Pancreas (tissue), 10 donors: ENCODE measurements at regions not wholly inside any gene's neighbourhood (a gene's known extent, or its start where the extent isn't known, plus 50 kb on each side); places are given as distances from the start of the nearest gene placed in this dataset.
A peak's percentile ranks its signal among the peaks of the same experiment; 100 is the strongest.
"Not testable (repeated sequence)": the region's sequence is repeated elsewhere in the genome, so short reads cannot be mapped to it uniquely, and the experiment has no call there.

ENCODE experiments used
- ATAC-seq, 4 donors: fragments of 200-7000 bp; cut with Tn5 transposase; one replicate each; pipeline versions ENCODE4 v1.8.0 to v1.9.1; 2020; ENCODE audit warnings: mild to moderate bottlenecking in 4 of 4, moderate library complexity in 4 of 4
- DNase-seq, 6 donors: peaks; one replicate each; pipeline ENCODE4 v3.0.0-alpha.2; 2020
- FAIRE-seq: peaks from 2 replicates; lab custom pipeline; 2012; peaks lifted over from hg19 to GRCh38; lab: Jason Lieb, UNC
- H3K27ac ChIP-seq, 4 donors: fragments of 200-600 bp; sonication (generic); 1 replicate in 3 of 4; 2 replicates in 1 of 4; pipeline versions ENCODE4 v1.5.0 to v1.8.0; 2020
- H3K27me3 ChIP-seq, 4 donors: fragments of 200-600 bp; one replicate each; pipeline ENCODE4 v1.8.0; 2021
- H3K36me3 ChIP-seq, 3 donors: fragments of 200-600 bp; sonication (generic) in 1 of 3; one replicate each; pipeline versions ENCODE4 v1.5.0 to v1.8.0; 2020 to 2021
- H3K4me1 ChIP-seq, 3 donors: fragments of 200-600 bp; one replicate each; pipeline ENCODE4 v1.8.0; 2021
- H3K4me3 ChIP-seq, 4 donors: fragments of 200-600 bp; sonication (generic) in 2 of 4; one replicate each; pipeline versions ENCODE4 v1.5.0 to v1.8.0; 2020 to 2021
- H3K9me3 ChIP-seq, 4 donors: fragments of 200-600 bp; one replicate each; pipeline ENCODE4 v1.8.0; 2021
- CTCF ChIP-seq, 4 donors: fragments of 200-600 bp; sonication (generic) in 3 of 4; IDR thresholded peaks; one replicate each; pipeline versions ENCODE4 v1.5.0 to v1.8.0; 2021; ENCODE audit warnings: antibody characterized with exemption in 4 of 4
- WGBS, 2 donors: extraction: QIAGEN DNeasy Blood & Tissue Kit; methylation state at CpG; one replicate each; pipeline ENCODE4 v1.1.7; 2013; 5-methylcytosine and 5-hydroxymethylcytosine counted together
- intact Hi-C, 3 donors: fragments of 100-400 bp; cut with DNase I; formaldehyde crosslinking; loops; one replicate each; pipeline versions ENCODE4 v1.11.1 to v1.14.2; 2022
- donor health status: healthy with polysubstance abuse.
- donor health status: DM: no; HTN: no; CAD: no; lungs with moderate emphysema.
- donor health status: DM: no; HTN: no; CAD: no.
- donor health status: control.
- donor health status: control.
- donor health status: Bipolar disorder and iron deficiency.
- donor health status: DM: yes; HTN: yes; CAD: no.
- donor health status: DM: no; HTN: no; CAD: no.
- donor health status: DM: no; HTN: no; CAD: no.
- donor health status: DM: yes; HTN: yes; CAD: no.

GRCh38 chr1:234913771-234914170 is 214.9 kb downstream of the TOMM20 start:
- Histone ChIP-seq H3K27ac (no peak overlapping the region), H3K4me3 (no peak overlapping the region), H3K9me3 (no peaks in the 10 kb centered on the region), H3K27me3 (no peaks in the 10 kb centered on the region), H3K36me3 (no peaks in the 10 kb centered on the region), H3K4me1 (peaks cover 22 to 49% (median 40%) of the 10 kb centered on the region in 3 donors)
- no peak for FAIRE-seq
- intact Hi-C loops, result no loop called here
- no peak for TF ChIP-seq CTCF (IDR thresholded peaks at IDR 0.05)
- WGBS, 2 donors, result 89 to 91% methylated on average over 11 of the region's 11 CpGs
- DNase-seq, result no peak
- no peak for ATAC-seq

- H3K36me3 ChIP-seq, result no peaks in the 10 kb centered on the region
- peak overlapping the region in 3 of 4 donors; percentile 31 to 51 (median 46) for H3K27ac ChIP-seq
- FAIRE-seq, result no peak
- H3K4me1 ChIP-seq, result peaks cover 17 to 44% (median 38%) of the 10 kb centered on the region in 3 donors
- no peak overlapping the region for H3K4me3 ChIP-seq
- TF ChIP-seq CTCF (IDR thresholded peaks at IDR 0.05), result no peak
- WGBS, 2 donors, result 40 to 45% methylated on average over 8 of the region's 8 CpGs
- ATAC-seq, result no peak
- no peaks in the 10 kb centered on the region for H3K9me3 ChIP-seq
- intact Hi-C loops, result no loop called here
- H3K27me3 ChIP-seq, result no peaks in the 10 kb centered on the region
- DNase-seq, result no peak
These were observed 215.4 kb downstream of the TOMM20 start for GRCh38 chr1:234913278-234913649.

- H3K4me1 ChIP-seq, result peaks cover 14 to 40% (median 39%) of the 10 kb centered on the region in 3 donors
- ATAC-seq (peak in 2 of 4 donors; percentile 12 to 40), FAIRE-seq (no peak), DNase-seq (peak in 1 of 6 donors; percentile 44)
- H3K36me3 ChIP-seq, result no peaks in the 10 kb centered on the region
- 58% methylated on average over 9 of the region's 9 CpGs for WGBS, 2 donors
- H3K27me3 ChIP-seq, result no peaks in the 10 kb centered on the region
- H3K27ac ChIP-seq, result peak overlapping the region in 3 of 4 donors; percentile 31 to 51 (median 46)
- intact Hi-C loops, result no loop called here
- no peaks in the 10 kb centered on the region for H3K9me3 ChIP-seq
- H3K4me3 ChIP-seq, result no peak overlapping the region
- TF ChIP-seq CTCF (IDR thresholded peaks at IDR 0.05), result no peak
These were observed 215.9 kb downstream of the TOMM20 start for GRCh38 chr1:234912548-234913277.

GRCh38 chr1:234911787-234912186 is 216.8 kb downstream of the TOMM20 start:
- ATAC-seq, result no peak
- Histone ChIP-seq H3K4me3 (no peak overlapping the region), H3K27ac (peak overlapping the region in 2 of 4 donors; percentile 2 to 51), H3K9me3 (no peaks in the 10 kb centered on the region), H3K4me1 (peaks cover 11 to 40% (median 38%) of the 10 kb centered on the region in 3 donors), H3K27me3 (no peaks in the 10 kb centered on the region), H3K36me3 (no peaks in the 10 kb centered on the region)
- intact Hi-C loops, result no loop called here
- no peak for FAIRE-seq
- DNase-seq, result peak in 1 of 6 donors; percentile 54
- 75 to 80% methylated on average over 8 of the region's 8 CpGs for WGBS, 2 donors
- TF ChIP-seq CTCF (IDR thresholded peaks at IDR 0.05), result no peak

GRCh38 chr1:234911136-234911535 is 217.5 kb downstream of the TOMM20 start:
- H3K27ac ChIP-seq, H3K4me3 ChIP-seq, H3K27me3 ChIP-seq, H3K36me3 ChIP-seq, FAIRE-seq, ATAC-seq, intact Hi-C loops, H3K9me3 ChIP-seq: not testable (repeated sequence)
- H3K4me1 ChIP-seq, result peaks cover 5 to 36% (median 33%) of the 10 kb centered on the region in 3 donors
- 92 to 95% methylated on average over 5 of the region's 5 CpGs for WGBS, 2 donors
- DNase-seq, result peak in 1 of 6 donors; percentile 6
